ENCODE measurements at regions not wholly inside any gene's neighbourhood (a gene's known extent, or its start where the extent isn't known, plus 50 kb on each side); places are given as distances from the start of the nearest gene placed in this dataset.

GRCh38 chr6:150719831-150720230 lies 120.1 kb downstream of the PLEKHG1 start (continued):
- no peak for TF ChIP-seq CHD7 (IDR thresholded peaks at IDR 0.05; ENCODE audit: low read depth, low read length)
- TF ChIP-seq TFAM (CRISPR knock-in tag; conservative IDR thresholded peaks at IDR 0.05) = no peak
- no peak for TF ChIP-seq TRIM24 (IDR thresholded peaks at IDR 0.05)
- TF ChIP-seq ZBTB11 (CRISPR knock-in tag; IDR thresholded peaks at IDR 0.05) = no peak
- TF ChIP-seq VEZF1 (CRISPR knock-in tag; IDR thresholded peaks at IDR 0.05) = no peak
- no peak for TF ChIP-seq CTCF (IDR thresholded peaks at IDR 0.05 in 2 of 3, conservative IDR thresholded peaks at IDR 0.05 in 1 of 3; ENCODE audit: insufficient read depth in 2 of 3, low read depth in 1 of 3, low read length in 3 of 3)
- no peak for TF ChIP-seq PKNOX1 (IDR thresholded peaks at IDR 0.05)
- TF ChIP-seq ZNF77 (CRISPR knock-in tag; IDR thresholded peaks at IDR 0.05) = no peak
